NCI-H1417 (cell line): ENCODE measurements at regions not wholly inside any gene's neighbourhood (a gene's known extent, or its start where the extent isn't known, plus 50 kb on each side); places are given as distances from the start of the nearest gene placed in this dataset.
A peak's percentile ranks its signal among the peaks of the same experiment; 100 is the strongest.
"Not testable (repeated sequence)": the region's sequence is repeated elsewhere in the genome, so short reads cannot be mapped to it uniquely, and the experiment has no call there.

Experiments
- DNase-seq, 3 experiments: peaks; one replicate each; lab custom pipeline; 2025; lab: John Stamatoyannopoulos, UW

- no peak for DNase-seq
Measured at GRCh38 chr5:82605441-82605973, 327.4 kb upstream of the RPS23 start.

DNA sequence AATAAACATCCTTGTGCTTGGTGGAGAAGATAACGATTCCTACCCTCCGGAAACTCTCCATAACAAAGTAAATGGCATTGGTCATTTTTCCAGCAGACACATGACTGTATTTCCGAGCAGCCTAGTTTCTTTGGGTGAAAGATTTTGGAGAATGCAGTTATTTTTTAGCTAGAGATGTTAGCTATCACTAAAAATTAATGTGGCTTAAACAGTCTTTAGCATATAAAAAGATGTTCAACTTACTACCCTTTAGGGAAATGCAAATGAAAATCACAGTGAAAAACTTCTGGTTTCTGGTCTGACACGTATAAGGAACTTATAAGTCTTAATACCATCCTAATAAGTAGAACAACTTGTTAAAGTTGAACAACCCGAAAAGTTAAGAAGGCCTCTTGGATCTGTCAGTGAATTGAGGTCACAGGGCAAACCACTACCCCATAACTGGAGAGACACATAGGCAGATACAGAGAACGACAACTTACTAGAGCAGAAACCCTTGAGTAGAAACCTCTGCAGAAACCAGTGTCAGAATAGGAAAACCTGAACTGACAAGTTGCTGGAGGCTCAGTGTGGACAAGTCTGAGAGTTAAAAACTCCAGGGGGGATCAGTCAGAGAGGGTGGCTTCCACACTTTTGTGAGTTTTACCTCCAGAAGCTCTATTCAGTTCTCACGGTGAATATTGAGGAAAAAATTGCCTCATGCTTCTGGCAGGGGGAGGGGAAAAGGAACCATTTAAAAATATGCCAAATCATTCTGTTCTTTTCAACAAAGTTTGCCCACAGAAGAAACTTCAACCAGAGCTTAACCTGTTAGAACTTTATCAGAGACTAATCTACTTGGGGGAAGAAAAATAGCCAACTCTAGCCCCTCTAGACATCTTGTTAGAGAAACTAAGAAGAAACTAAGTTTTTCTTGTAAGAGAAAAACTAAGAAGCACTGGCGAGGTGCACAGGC is 325.2 kb upstream of the RPS23 start:
- no peak for DNase-seq

GRCh38 chr5:82601861-82602260 is 323.7 kb upstream of the RPS23 start:
- no peak for DNase-seq

DNA sequence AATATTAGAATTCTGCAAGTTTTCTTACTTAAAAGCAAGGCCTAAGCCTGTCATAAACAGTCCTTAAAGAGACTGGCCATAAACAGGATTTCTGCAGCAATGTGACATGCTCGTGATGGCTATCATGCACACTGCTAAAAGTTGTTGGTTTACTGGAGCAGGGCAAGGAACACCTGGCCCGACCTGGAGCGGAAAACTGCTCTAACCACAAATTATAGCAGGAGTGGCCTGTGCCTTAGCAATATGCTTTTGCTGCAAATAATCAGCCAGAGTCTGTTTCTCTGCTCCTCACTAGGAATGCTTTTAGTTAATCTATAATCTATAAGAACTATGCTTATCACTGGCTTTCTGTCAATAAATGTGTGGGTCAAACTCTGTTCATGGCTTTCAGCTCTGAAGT is 322.9 kb upstream of the RPS23 start:
- DNase-seq: no peak

GRCh38 chr5:82599692-82600091 is 321.5 kb upstream of the RPS23 start:
- DNase-seq: no peak

DNA sequence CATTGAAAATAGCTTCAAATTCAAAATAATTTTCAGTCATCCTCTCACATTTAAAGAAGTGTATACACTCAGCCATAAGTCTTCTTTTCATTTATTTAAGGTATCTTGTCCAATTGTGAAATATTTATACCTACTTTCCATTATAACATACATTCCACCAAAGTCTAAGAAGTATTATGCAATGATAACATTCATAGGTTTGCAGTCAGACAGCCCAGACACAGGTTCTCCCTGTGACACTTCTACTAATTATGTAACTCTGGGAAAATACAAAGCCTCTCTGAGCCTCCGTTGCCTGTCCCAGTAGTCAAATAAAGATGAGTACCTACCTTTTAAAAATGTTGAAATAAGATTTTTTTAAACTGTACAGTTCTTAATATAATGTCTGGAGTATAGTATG is 320.9 kb upstream of the RPS23 start:
- DNase-seq: no peak

- DNase-seq: no peak
Measured at GRCh38 chr5:82597437-82597836, 319.3 kb upstream of the RPS23 start.

DNA sequence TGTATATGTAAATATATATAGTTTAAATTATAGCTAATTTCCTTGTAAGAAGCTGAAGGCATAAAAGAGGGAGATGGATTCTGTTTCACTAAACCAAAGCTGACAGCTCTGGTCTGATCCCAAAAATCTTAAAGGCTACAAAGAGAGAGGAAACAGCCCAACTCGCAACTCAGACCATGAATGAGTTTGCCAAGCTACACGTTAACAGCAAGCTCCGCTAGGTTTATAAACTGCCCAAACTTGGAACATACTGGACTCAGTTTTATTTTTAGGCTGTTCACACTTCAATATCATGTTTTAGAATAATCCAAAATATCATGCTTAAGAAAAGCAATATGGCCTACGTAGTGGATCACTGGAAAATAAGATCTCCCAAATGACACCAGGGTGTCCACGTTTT is 318.3 kb upstream of the RPS23 start:
- no peak for DNase-seq

GRCh38 chr5:82595113-82595512 is 317.0 kb upstream of the RPS23 start:
- peak in 2 of 3 experiments; percentile 49 to 82 for DNase-seq

DNA sequence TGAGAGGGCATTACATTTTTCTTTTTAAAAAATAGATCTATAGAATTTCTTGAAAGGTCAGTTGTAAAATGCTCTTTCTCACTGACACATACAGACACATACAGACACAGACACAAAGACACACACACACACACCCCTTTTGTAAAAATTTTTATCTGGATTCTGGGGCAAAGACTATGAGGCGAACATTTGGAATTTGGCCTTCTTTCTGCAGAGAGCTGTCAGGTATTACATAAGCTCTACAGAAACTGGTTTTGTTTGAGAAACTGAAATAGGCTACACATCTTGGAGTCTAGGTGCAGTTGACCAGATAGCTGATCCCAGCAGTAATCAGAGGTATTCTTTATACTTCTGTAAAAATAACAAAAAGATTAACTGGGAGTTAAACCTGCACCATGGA is 315.9 kb upstream of the RPS23 start:
- DNase-seq: no peak

DNA sequence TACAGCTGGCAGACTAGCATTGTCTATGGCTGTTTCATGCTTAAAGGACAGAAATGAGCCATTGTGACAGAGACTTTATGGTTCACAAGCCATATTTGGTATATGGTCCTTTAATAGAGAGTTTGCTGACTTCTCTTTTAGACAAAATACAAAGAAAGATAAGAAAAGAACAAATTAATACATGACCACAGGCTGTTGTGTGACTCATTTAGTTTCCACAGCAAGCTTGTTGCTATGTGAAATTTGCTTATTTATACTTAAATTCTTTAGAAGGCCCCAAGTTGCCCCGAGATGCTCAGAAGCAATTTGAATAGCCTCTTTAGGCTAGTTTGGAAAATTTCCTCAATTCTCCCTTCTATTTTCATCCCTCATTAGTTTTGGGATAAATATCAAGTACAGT is 315.3 kb upstream of the RPS23 start:
- DNase-seq: no peak

- DNase-seq: no peak
Measured at GRCh38 chr5:82591021-82591515, 312.9 kb upstream of the RPS23 start.

- no peak for DNase-seq
Measured at GRCh38 chr5:82590112-82590511, 312.0 kb upstream of the RPS23 start.

DNA sequence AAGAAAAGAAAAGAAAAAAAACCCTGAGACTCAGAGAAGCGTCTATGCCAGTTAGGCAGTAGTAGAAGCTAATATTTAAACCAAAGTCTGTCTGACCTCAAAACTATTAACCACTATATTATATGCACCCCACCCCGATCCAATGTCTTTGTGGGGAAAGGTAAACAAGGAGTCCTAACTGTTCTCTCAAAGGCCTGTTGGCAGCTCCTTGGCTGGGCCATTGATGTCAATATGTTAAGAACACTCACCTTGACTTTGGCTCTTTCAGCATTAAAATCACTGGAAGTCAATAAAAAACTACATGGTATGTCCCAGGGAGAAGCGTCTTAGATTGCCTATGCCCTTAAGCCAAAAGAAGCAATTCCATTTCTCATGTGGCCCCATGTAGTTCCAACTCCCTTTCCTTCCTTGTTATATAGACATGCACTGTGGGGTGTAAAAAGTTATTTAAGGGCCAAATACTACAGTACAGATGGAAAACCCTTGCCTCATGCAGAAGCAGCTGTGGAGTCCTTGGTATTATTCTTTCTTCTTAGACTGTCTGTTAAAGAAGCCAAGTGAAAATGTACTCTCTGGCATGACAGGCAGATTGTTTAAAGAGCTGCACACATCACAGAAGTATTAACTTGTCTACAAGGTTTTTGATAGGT is 308.6 kb upstream of the RPS23 start:
- no peak for DNase-seq

GRCh38 chr5:82586181-82586580 is 308.0 kb upstream of the RPS23 start:
- DNase-seq: no peak

DNA sequence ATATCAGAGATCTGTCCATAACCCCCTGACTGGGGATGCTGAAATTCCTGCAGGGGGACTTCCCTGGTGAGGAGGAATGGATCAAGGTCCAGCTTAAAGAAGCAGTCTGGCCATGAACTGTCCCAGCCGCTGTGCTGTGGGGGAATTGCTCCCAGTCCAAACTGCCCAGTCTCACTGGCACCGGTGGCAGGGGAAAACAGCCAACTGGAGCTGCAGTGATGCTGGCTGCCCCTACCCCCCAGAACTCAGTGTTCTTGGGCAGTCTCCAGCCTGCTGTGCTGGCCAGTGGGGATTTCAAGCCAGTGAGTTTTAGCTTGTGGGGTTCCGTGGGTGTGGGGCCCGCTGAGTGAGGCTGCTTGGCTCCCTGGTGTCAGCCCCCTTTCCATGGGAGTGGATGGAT is 306.5 kb upstream of the RPS23 start:
- DNase-seq: no peak

DNA sequence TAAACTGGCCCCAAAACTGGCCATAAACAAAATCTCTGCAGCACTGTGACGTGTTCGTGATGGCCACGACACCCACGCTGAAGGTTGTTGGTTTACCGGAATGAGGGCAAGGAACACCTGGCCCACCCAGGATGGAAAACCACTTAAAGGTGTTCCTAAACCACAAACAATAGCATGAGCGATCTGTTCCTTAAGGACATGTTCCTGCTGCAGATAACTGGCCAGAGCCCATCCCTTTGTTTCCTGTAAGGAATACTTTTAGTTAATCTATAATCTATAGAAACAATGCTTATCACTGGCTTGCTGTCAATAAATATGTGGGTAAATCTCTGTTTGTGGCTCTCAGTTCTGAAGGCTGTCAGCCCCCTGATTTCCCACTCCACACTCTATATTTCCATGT is 305.2 kb upstream of the RPS23 start:
- DNase-seq: not testable (repeated sequence)

- DNase-seq: no peak
Measured at GRCh38 chr5:82564963-82565362, 286.8 kb upstream of the RPS23 start.

DNA sequence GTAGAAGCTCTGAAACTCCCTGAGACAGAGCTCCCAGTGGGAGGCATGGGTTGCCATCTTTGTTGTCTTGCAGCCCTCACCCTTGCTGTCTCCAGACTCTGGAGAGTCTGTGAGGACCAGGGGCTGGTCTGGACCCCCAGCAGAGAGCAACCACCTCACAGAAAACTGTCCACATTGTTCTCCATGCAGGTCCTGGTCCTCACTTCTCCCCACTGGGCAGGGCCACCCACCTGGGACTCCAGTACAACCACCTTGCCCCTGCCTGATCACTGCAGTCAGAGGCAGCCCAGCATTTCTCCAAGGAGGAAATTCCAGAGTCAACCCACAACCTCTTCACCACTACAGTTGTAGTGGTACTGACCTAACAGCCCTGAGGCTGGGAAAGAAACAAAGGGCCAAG is 285.6 kb upstream of the RPS23 start:
- DNase-seq: no peak

- DNase-seq: no peak
Measured at GRCh38 chr5:82562696-82563240, 284.6 kb upstream of the RPS23 start.

DNA sequence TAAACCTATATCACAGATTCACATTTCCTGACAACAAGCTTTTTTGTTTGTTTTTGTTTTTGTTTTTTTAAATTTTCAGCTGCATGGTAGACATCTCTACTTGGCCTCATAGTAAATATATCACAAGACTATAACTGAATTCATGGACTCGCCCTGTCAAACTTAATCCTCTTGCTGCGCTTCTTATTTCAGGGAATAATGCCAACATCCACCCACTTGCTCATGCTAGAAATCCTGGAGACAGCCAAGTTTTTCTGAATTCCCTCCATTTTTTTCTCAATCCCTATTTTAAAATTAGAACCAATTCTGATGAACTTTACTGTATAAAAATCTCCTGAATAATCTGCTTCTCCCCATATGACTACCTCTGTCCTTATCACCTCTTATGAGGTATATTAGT is 283.6 kb upstream of the RPS23 start:
- no peak for DNase-seq

DNA sequence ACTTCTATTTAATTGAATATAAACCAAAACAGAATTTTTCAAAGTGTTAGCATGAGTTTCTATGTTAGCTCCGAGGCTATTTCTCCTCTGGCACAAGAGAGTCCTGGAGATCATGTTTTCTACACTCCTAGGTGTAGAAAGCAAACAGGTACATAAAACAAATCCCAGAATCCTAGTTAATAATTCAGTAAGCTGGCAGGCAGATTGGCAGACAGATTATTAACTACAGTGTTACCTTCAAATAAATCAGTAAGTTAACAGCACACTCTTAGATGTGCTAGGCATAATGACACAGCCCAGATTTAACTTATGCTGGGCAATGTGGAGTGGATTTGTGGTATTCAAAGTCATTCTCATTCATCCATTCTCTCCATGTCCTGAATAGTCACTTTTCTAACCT is 282.8 kb upstream of the RPS23 start:
- DNase-seq: no peak

GRCh38 chr5:82560561-82560960 is 282.4 kb upstream of the RPS23 start:
- DNase-seq: peak in 1 of 3 experiments; percentile 2
